ENCODE measurements at regions not wholly inside any gene's neighbourhood (a gene's known extent, or its start where the extent isn't known, plus 50 kb on each side); places are given as distances from the start of the nearest gene placed in this dataset.

DNA sequence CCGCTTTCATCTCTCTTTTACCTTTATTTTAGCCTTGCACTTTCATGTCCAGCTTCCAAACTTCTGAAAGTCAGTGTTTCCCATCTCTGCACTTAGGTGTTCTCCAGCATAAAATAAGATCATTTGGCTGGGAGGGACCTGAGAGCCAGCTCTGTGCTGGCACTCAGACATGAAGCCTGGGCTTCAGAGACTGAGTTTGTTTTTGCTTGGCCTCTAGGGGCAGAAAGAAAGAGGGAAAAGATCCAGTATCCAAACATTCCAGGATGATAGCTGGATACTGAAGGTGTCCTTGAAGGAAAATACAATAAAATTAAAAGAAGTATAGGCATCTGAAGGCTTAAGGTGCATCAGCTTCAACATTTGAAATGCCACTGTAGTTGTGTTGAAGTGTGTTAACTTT is 202.4 kb upstream of the ZIC3 start:
- TF ChIP-seq, protein P1, sequence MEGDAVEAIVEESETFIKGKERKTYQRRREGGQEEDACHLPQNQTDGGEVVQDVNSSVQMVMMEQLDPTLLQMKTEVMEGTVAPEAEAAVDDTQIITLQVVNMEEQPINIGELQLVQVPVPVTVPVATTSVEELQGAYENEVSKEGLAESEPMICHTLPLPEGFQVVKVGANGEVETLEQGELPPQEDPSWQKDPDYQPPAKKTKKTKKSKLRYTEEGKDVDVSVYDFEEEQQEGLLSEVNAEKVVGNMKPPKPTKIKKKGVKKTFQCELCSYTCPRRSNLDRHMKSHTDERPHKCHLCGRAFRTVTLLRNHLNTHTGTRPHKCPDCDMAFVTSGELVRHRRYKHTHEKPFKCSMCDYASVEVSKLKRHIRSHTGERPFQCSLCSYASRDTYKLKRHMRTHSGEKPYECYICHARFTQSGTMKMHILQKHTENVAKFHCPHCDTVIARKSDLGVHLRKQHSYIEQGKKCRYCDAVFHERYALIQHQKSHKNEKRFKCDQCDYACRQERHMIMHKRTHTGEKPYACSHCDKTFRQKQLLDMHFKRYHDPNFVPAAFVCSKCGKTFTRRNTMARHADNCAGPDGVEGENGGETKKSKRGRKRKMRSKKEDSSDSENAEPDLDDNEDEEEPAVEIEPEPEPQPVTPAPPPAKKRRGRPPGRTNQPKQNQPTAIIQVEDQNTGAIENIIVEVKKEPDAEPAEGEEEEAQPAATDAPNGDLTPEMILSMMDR (conservative IDR thresholded peaks at IDR 0.05; ENCODE audit: low read depth, low read length) = no peak
- TF ChIP-seq EZH2 (IDR thresholded peaks at IDR 0.05; ENCODE audit: borderline replicate concordance, low read depth, low read length, poor library complexity, severe bottlenecking) = no peak

Data from A673 (cell line).